GM12875 (cell line): ENCODE measurements at regions not wholly inside any gene's neighbourhood (a gene's known extent, or its start where the extent isn't known, plus 50 kb on each side); places are given as distances from the start of the nearest gene placed in this dataset.

Experiments
- H3K4me3 ChIP-seq: one replicate; pipeline ENCODE4 v1.5.1; 2011; ENCODE audit warnings: low read depth, low read length, control low read depth
- TF ChIP-seq, protein P1 (sequence below): IDR thresholded peaks from 2 replicates; pipeline ENCODE4 v1.5.1; 2011; ENCODE audit warnings: low read depth, mild to moderate bottlenecking, control low read depth, inconsistent platforms, low read length, moderate library complexity, borderline replicate concordance; ENCODE audit not compliant: insufficient read depth

DNA sequence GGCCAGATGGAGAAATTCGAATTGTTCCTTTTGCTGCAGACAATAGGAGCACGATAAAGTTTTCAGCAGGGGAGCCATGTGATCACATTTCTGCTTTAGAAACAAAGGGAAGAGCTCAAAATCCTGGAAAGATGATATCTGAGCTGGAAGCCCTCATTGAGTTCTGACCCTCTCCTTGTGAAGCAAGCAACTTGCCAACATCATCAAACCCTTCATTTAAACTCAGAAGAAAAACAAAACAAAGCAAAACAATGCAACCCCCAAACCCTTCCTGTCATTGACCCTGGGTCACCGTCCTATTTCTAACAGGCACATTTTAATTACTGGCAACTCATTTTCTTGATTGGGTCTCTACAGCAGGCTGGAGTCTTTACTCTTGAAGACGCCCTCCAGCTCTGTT is 198.3 kb upstream of the ZNF32 start:
- no peak overlapping the region for H3K4me3 ChIP-seq
- TF ChIP-seq, protein P1, sequence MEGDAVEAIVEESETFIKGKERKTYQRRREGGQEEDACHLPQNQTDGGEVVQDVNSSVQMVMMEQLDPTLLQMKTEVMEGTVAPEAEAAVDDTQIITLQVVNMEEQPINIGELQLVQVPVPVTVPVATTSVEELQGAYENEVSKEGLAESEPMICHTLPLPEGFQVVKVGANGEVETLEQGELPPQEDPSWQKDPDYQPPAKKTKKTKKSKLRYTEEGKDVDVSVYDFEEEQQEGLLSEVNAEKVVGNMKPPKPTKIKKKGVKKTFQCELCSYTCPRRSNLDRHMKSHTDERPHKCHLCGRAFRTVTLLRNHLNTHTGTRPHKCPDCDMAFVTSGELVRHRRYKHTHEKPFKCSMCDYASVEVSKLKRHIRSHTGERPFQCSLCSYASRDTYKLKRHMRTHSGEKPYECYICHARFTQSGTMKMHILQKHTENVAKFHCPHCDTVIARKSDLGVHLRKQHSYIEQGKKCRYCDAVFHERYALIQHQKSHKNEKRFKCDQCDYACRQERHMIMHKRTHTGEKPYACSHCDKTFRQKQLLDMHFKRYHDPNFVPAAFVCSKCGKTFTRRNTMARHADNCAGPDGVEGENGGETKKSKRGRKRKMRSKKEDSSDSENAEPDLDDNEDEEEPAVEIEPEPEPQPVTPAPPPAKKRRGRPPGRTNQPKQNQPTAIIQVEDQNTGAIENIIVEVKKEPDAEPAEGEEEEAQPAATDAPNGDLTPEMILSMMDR, result no peak

DNA sequence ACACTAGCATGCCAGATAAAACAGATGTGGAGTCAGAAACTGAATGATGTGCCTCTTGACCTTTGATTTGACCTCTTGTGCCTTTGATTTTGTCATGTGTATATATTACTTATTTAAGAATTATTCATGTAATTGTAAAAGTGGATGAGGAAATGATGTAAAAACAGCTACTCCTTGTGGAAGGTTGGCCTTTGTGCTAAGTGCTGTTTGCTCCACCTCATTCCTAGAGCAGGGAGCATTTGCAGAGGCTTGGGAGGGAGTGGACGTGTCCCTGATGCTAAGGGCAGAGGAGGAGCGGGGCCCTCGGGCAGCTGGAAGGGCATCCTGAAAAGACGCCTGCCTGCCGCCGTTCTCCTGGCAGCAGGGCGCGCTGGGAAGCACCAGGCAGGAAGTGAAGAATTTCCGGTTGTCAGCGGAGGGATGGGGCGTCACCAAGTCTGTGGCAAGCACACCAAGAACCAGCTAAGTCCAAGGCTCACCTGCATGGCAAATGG is 197.6 kb upstream of the ZNF32 start:
- TF ChIP-seq, protein P1, result no peak
- H3K4me3 ChIP-seq, result no peak overlapping the region

DNA sequence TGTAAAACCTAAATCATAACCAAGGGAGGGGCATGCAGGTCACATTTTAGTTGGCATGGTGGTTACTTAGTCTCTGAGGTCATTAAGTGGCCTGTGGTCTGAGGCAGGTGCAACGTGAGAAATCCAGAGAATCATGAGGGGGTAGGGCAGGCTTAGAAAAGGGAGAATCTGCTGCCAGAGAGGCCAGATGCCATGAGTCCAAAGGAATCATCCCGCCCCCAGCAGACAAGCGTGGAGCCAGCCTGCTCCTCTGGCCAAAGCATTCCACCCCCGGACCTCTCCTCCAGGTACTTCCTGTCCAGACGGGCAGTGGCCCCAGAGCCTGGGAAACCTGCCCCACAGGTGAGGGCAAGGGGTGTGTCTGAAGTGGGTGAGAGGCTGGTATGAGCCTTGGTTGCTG is 196.4 kb upstream of the ZNF32 start:
- H3K4me3 ChIP-seq, result no peak overlapping the region
- TF ChIP-seq, protein P1, result no peak

DNA sequence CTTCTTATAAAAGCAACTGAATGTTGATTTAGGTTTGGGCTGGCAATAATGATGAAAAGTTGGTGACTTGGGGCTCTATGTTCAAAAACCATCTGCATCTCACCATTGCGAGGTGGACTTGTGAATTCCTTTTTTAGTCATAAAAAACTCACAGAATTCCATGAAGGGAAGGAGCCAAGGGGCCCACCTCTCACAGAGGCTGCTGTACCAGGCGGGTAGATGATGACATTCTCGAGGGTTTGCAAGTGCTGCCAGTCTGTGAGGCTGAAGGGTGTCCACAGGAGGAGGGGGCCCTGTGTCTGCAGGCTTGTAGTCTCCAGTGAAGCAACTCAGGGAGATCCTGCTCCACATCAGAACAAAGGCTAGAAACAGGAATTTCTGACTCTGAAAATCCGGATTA is 195.5 kb upstream of the ZNF32 start:
- H3K4me3 ChIP-seq, result no peak overlapping the region
- TF ChIP-seq, protein P1, result no peak

DNA sequence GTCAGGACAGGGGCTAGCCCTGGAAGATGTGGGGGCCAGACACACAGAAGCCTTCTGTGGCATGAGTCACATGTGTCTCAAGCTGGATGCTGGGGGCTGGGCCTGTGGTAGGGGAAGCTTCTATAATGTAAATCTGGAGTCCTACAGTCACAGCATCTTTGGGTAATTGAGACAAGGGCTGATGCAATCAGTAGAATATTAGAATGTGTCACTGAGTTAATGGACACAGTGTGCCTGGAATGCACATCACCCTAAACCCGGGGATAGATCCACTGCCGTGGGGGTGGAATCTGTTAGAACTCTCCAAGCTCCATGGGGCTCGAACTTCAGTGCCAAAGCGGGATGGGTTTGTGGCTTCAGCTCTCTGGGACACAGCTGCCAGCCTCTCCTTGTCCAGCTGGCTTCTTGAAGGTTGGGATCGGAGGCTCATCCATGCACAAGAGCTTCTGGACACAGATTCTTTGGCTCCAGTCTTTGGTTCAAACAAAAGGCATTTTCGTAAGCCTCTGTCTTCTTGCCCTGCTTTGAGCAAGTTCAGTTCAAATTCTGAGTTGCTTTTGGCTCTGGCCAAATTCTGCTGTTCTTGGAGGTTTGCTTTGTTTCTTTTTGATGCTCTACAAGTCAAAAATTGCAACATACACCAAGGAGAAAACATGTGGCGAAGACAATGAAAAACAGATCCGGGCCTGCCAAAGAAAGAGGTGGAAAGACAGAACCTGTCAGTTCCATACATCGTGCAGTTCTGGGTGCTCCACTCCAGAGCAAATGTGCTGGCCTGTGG is 194.8 kb upstream of the ZNF32 start:
- H3K4me3 ChIP-seq, result no peak overlapping the region
- TF ChIP-seq, protein P1, result no peak

DNA sequence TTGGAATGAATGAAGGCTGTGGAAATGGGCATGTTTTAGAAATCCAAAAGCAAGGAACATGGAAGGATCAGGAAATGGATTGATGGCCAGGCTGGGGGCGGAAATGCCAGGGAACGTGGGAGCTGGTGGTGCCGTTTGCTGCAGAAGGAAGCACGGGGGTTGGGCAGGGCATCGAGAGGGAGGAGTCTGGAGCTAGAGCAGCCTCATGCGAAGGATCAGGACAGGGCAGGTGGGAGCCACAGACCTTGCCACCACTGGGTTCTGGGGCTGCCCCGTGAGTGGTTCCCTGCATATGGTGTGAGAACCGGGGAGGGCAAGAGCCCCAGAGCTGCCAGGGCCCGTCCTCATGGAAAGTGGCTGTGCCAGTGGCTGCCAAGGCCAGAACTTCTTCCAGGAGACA is 193.8 kb upstream of the ZNF32 start:
- no peak overlapping the region for H3K4me3 ChIP-seq
- TF ChIP-seq, protein P1, result no peak

DNA sequence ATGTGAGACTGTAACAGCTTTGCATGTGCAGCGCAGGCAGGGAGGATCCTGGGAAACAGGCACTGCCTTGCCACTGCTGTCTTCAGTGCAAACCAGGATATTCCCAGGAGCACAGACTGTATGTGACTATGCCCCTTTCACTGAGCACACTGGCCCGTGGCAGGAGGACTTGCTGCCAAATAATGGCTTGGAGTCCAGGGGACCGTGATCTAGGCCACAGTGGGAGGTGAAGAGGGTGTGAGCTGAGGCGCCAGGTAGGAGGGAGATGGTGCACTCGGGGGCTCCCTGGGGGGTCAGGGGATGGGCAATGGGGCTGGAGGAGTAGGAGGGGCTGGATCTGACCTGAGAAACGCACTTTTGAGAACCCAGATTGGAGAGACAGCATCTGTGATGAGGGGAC is 193.4 kb upstream of the ZNF32 start:
- TF ChIP-seq, protein P1, result no peak
- H3K4me3 ChIP-seq, result no peak overlapping the region
